Kidney (tissue), 13 donors: ENCODE measurements at regions not wholly inside any gene's neighbourhood (a gene's known extent, or its start where the extent isn't known, plus 50 kb on each side); places are given as distances from the start of the nearest gene placed in this dataset.
A peak's percentile ranks its signal among the peaks of the same experiment; 100 is the strongest.

ENCODE experiments used
- DNase-seq, 5 donors: peaks; one replicate each; pipeline ENCODE4 v3.0.0-alpha.2; 2013 to 2020
- FAIRE-seq: peaks from 2 replicates; lab custom pipeline; 2012; peaks lifted over from hg19 to GRCh38; lab: Jason Lieb, UNC
- H3K27ac ChIP-seq, 2 donors: one replicate each; pipeline ENCODE4 v1.7.0; 2013; ENCODE audit warnings: low read depth in 2 of 2, low read length in 2 of 2, inconsistent platforms in 1 of 2
- H3K27me3 ChIP-seq: one replicate; pipeline ENCODE4 v1.7.1; 2013; ENCODE audit warnings: low read length, inconsistent platforms; ENCODE audit not compliant: control insufficient read depth, insufficient read depth
- H3K36me3 ChIP-seq, 3 donors: one replicate each; pipeline versions ENCODE4 v1.7.0 to v1.7.1; 2013; ENCODE audit warnings: low read length in 3 of 3, control low read depth in 1 of 3, inconsistent platforms in 1 of 3; ENCODE audit not compliant: insufficient read depth in 3 of 3, control insufficient read depth in 2 of 3
- H3K4me1 ChIP-seq, 3 donors: one replicate each; pipeline versions ENCODE4 v1.7.0 to v1.7.1; 2013; ENCODE audit warnings: low read length in 3 of 3, inconsistent platforms in 1 of 3, low read depth in 1 of 3; ENCODE audit not compliant: control insufficient read depth in 2 of 3, insufficient read depth in 2 of 3
- H3K4me3 ChIP-seq, 3 donors: one replicate each; pipeline versions ENCODE4 v1.7.0 to v1.8.1; 2013; ENCODE audit warnings: low read length in 3 of 3, control low read depth in 1 of 3, inconsistent platforms in 1 of 3
- H3K9ac ChIP-seq, 3 donors: one replicate each; pipeline versions ENCODE4 v1.7.0 to v1.7.1; 2013; ENCODE audit warnings: low read length in 3 of 3, control low read depth in 1 of 3, inconsistent platforms in 1 of 3
- H3K9me3 ChIP-seq, 3 donors: one replicate each; pipeline versions ENCODE4 v1.7.0 to v1.7.1; 2013; ENCODE audit warnings: low read length in 3 of 3, control low read depth in 1 of 3, inconsistent platforms in 1 of 3; ENCODE audit not compliant: control insufficient read depth in 2 of 3, insufficient read depth in 1 of 3
- CTCF ChIP-seq: IDR thresholded peaks from 3 replicates; pipeline ENCODE4 v1.5.1; 2012; ENCODE audit warnings: mild to moderate bottlenecking, moderate library complexity, borderline replicate concordance; ENCODE audit not compliant: insufficient read depth; ENCODE audit errors: extremely low read depth
- intact Hi-C: fragments of 100-400 bp; cut with DNase I; formaldehyde crosslinking; loops from one replicate; pipeline ENCODE4 v1.11.1; 2022
- donor health status: control.
- donor health status: control.
- donor health status: control.
- donor health status: control.
- donor health status: control.
- donor health status: DM: yes; HTN: yes; CAD: no.
- donor health status: Normal renal cell carcinoma (clear cell type).

GRCh38 chr2:156803243-156803642 lies 367.1 kb downstream of the GPD2 start:
- Histone ChIP-seq H3K9me3 (no peaks in the 10 kb centered on the region), H3K27me3 (no peaks in the 10 kb centered on the region), H3K4me1 (no peaks in the 10 kb centered on the region), H3K27ac (no peak overlapping the region), H3K9ac (no peak overlapping the region), H3K4me3 (no peak overlapping the region), H3K36me3 (no peaks in the 10 kb centered on the region)
- TF ChIP-seq CTCF, result no peak
- intact Hi-C loops, result no loop called here
- DNase-seq (peak in 1 of 5 donors; percentile 16), FAIRE-seq (no peak)

GRCh38 chr2:156803967-156804366 lies 367.8 kb downstream of the GPD2 start:
- no peaks in the 10 kb centered on the region for H3K4me1 ChIP-seq
- FAIRE-seq (no peak), DNase-seq (no peak)
- H3K4me3 ChIP-seq, result no peak overlapping the region
- TF ChIP-seq CTCF, result no peak
- H3K9me3 ChIP-seq, result no peaks in the 10 kb centered on the region
- H3K27ac ChIP-seq, result no peak overlapping the region
- no peaks in the 10 kb centered on the region for H3K36me3 ChIP-seq
- no peak overlapping the region for H3K9ac ChIP-seq
- H3K27me3 ChIP-seq, result no peaks in the 10 kb centered on the region
- intact Hi-C loops, result no loop called here

GRCh38 chr2:156810094-156810493 lies 373.9 kb downstream of the GPD2 start:
- Histone ChIP-seq H3K4me1 (no peaks in the 10 kb centered on the region), H3K9me3 (no peaks in the 10 kb centered on the region), H3K27me3 (no peaks in the 10 kb centered on the region), H3K9ac (no peak overlapping the region), H3K27ac (no peak overlapping the region), H3K36me3 (no peaks in the 10 kb centered on the region), H3K4me3 (no peak overlapping the region)
- intact Hi-C loops, result no loop called here
- TF ChIP-seq CTCF, result no peak
- no peak for FAIRE-seq
- DNase-seq, result no peak

GRCh38 chr2:156812496-156812895 lies 376.3 kb downstream of the GPD2 start:
- Histone ChIP-seq H3K4me3 (no peak overlapping the region), H3K4me1 (no peaks in the 10 kb centered on the region), H3K36me3 (no peaks in the 10 kb centered on the region), H3K27me3 (no peaks in the 10 kb centered on the region), H3K9ac (no peak overlapping the region), H3K27ac (no peak overlapping the region), H3K9me3 (no peaks in the 10 kb centered on the region)
- DNase-seq (no peak), FAIRE-seq (no peak)
- no peak for TF ChIP-seq CTCF
- intact Hi-C loops, result no loop called here
